Osteoblast (primary cell): ENCODE measurements at regions not wholly inside any gene's neighbourhood (a gene's known extent, or its start where the extent isn't known, plus 50 kb on each side); places are given as distances from the start of the nearest gene placed in this dataset.

Experiments used
- DNase-seq: peaks from one replicate; pipeline ENCODE4 v3.0.0; 2011; ENCODE audit warnings: low spot score, mixed read lengths; ENCODE audit not compliant: insufficient read length; ENCODE audit errors: missing footprints
- H2AFZ ChIP-seq: 2 replicates; pipeline ENCODE4 v1.6.0; 2011; ENCODE audit warnings: mild to moderate bottlenecking, low read length
- H3K27ac ChIP-seq: 2 replicates; pipeline ENCODE4 v1.5.1; 2011; ENCODE audit warnings: mild to moderate bottlenecking, low read depth, low read length, moderate library complexity
- H3K27me3 ChIP-seq: 2 replicates; pipeline ENCODE4 v1.6.0; 2012; ENCODE audit warnings: mild to moderate bottlenecking, control low read depth, inconsistent platforms, low read length, moderate library complexity; ENCODE audit not compliant: insufficient read depth
- H3K36me3 ChIP-seq: 2 replicates; pipeline ENCODE4 v1.5.1; 2011; ENCODE audit warnings: mild to moderate bottlenecking, low read length, control low read depth, moderate library complexity; ENCODE audit not compliant: insufficient read depth
- H3K4me1 ChIP-seq: 2 replicates; pipeline ENCODE4 v1.5.1; 2011; ENCODE audit warnings: mild to moderate bottlenecking, low read length, control low read depth, moderate library complexity; ENCODE audit not compliant: insufficient read depth
- H3K4me2 ChIP-seq: 2 replicates; pipeline ENCODE4 v1.6.0; 2011; ENCODE audit warnings: mild to moderate bottlenecking, low read length; ENCODE audit not compliant: insufficient read depth
- H3K4me3 ChIP-seq: fragments of 200-600 bp; sonication (generic); 3 replicates; pipeline ENCODE4 v1.5.1; 2012; ENCODE audit warnings: mild to moderate bottlenecking, low read length, inconsistent platforms; ENCODE audit not compliant: insufficient read depth
- H3K79me2 ChIP-seq: 2 replicates; pipeline ENCODE4 v1.6.0; 2012; ENCODE audit warnings: mild to moderate bottlenecking, low read length, control low read depth, inconsistent platforms; ENCODE audit not compliant: insufficient read depth
- H3K9me3 ChIP-seq: 2 replicates; pipeline ENCODE4 v1.5.1; 2011; ENCODE audit warnings: low read depth, low read length, control low read depth
- H4K20me1 ChIP-seq: 2 replicates; pipeline ENCODE4 v1.6.0; 2012; ENCODE audit warnings: mild to moderate bottlenecking, low read length, control low read depth; ENCODE audit not compliant: insufficient read depth
- TF ChIP-seq, protein P1 (sequence below): IDR thresholded peaks from 2 replicates; pipeline ENCODE4 v1.5.1; 2011; ENCODE audit warnings: mild to moderate bottlenecking, low read depth, low read length, moderate library complexity; ENCODE audit errors: extremely low read depth

- no peaks in the 10 kb centered on the region for H3K36me3 ChIP-seq
- no peak overlapping the region for H2AFZ ChIP-seq
- no peaks in the 10 kb centered on the region for H3K79me2 ChIP-seq
- H3K4me2 ChIP-seq = no peak overlapping the region
- H3K4me3 ChIP-seq = no peak overlapping the region
- peaks cover 14% of the 10 kb centered on the region for H3K4me1 ChIP-seq
- H4K20me1 ChIP-seq = no peaks in the 10 kb centered on the region
- TF ChIP-seq, protein P1, sequence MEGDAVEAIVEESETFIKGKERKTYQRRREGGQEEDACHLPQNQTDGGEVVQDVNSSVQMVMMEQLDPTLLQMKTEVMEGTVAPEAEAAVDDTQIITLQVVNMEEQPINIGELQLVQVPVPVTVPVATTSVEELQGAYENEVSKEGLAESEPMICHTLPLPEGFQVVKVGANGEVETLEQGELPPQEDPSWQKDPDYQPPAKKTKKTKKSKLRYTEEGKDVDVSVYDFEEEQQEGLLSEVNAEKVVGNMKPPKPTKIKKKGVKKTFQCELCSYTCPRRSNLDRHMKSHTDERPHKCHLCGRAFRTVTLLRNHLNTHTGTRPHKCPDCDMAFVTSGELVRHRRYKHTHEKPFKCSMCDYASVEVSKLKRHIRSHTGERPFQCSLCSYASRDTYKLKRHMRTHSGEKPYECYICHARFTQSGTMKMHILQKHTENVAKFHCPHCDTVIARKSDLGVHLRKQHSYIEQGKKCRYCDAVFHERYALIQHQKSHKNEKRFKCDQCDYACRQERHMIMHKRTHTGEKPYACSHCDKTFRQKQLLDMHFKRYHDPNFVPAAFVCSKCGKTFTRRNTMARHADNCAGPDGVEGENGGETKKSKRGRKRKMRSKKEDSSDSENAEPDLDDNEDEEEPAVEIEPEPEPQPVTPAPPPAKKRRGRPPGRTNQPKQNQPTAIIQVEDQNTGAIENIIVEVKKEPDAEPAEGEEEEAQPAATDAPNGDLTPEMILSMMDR = no peak
- no peak for DNase-seq
- no peaks in the 10 kb centered on the region for H3K27me3 ChIP-seq
- no peaks in the 10 kb centered on the region for H3K9me3 ChIP-seq
- H3K27ac ChIP-seq = no peak overlapping the region
These were observed 81.4 kb upstream of the PRDX6 start for GRCh38 chr1:173395762-173396161.

DNA sequence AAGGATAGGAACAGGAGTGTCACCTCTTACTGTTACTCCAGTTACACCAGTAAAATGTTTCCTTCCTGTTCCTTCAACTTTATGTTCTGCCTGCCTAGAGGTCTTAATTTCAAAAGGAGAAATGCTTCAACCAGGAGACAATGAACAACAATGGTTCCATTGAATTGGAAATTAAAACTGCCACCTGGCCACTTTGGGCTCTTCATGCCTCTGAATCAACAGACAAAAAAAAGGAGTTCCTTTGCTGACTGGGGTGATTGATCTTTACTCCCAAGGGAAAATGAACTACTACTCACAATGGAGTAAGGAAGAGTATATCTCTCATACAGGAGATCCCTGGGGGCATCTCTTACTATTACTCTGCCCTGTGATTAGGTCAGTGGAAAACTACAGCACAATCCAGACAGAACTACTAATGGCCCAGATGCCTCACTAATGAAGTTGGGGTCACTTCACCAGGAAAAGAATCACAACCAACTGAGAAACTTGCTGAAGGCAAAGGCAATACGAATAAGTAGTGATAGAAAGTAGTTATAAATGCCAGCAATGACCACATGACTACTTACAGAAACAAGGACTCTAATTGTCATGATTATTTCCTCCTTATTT is 76.6 kb upstream of the PRDX6 start:
- no peaks in the 10 kb centered on the region for H4K20me1 ChIP-seq
- no peaks in the 10 kb centered on the region for H3K79me2 ChIP-seq
- no peak overlapping the region for H3K27ac ChIP-seq
- H2AFZ ChIP-seq = no peak overlapping the region
- no peak overlapping the region for H3K4me2 ChIP-seq
- H3K4me1 ChIP-seq = peaks cover 3% of the 10 kb centered on the region
- H3K27me3 ChIP-seq = no peaks in the 10 kb centered on the region
- TF ChIP-seq, protein P1 = no peak
- H3K9me3 ChIP-seq = no peaks in the 10 kb centered on the region
- DNase-seq = peak; percentile 75
- H3K4me3 ChIP-seq = no peak overlapping the region
- H3K36me3 ChIP-seq = no peaks in the 10 kb centered on the region

DNA sequence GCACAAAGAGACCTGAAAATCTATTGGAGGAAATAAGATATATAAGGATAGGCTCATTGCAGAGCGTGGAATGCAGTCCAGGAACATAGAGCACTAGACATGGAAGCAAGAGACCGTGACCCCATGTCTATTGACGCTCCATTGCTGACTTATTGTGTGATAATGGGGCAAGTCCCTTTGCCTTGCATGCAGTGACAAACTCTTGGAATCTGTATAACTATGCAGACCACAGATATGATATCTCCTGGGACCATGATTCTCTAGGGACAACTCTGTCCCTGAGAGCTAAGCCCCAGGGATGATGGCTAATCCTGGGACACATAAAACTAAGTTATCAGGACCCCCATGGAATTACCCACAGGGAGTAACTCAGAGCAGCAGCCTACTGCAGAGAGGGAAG is 73.1 kb upstream of the PRDX6 start:
- TF ChIP-seq, protein P1 = no peak
- Histone ChIP-seq H2AFZ (no peak overlapping the region), H3K27ac (no peak overlapping the region), H4K20me1 (no peaks in the 10 kb centered on the region), H3K79me2 (no peaks in the 10 kb centered on the region), H3K4me1 (peaks cover 11% of the 10 kb centered on the region), H3K27me3 (no peaks in the 10 kb centered on the region), H3K4me3 (no peak overlapping the region), H3K4me2 (no peak overlapping the region), H3K36me3 (no peaks in the 10 kb centered on the region), H3K9me3 (no peaks in the 10 kb centered on the region)
- DNase-seq = no peak

DNA sequence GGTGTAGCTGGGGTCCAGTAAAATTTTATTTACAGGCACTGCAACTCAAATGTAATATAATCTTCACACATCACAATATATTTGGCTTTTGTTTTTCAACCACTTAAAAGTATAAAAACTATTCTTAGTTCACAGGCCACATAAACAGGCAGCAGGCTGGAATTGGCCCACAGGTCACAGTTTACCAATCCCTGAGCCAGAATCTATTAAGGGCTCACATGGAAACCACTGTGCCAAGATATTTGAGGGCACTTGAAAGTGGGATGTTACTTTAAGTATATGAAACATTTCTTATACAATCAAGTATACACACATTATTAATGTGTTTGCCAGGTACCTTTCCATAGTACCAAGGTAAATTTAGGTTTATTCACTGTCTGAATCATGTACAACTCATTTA is 71.9 kb upstream of the PRDX6 start:
- no peak overlapping the region for H2AFZ ChIP-seq
- no peaks in the 10 kb centered on the region for H3K36me3 ChIP-seq
- TF ChIP-seq, protein P1 = no peak
- H3K27me3 ChIP-seq = no peaks in the 10 kb centered on the region
- no peak overlapping the region for H3K27ac ChIP-seq
- no peaks in the 10 kb centered on the region for H3K9me3 ChIP-seq
- H3K79me2 ChIP-seq = no peaks in the 10 kb centered on the region
- no peak overlapping the region for H3K4me3 ChIP-seq
- no peak for DNase-seq
- no peaks in the 10 kb centered on the region for H4K20me1 ChIP-seq
- H3K4me2 ChIP-seq = no peak overlapping the region
- H3K4me1 ChIP-seq = peaks cover 24% of the 10 kb centered on the region
